ENCODE measurements at regions not wholly inside any gene's neighbourhood (a gene's known extent, or its start where the extent isn't known, plus 50 kb on each side); places are given as distances from the start of the nearest gene placed in this dataset.

GRCh38 chr5:35313291-35313690 lies 83.0 kb upstream of the PRLR start:
- no peak overlapping the region for H3K27ac Mint-ChIP-seq
- H3K4me3 Mint-ChIP-seq, result no peak overlapping the region
- no peak for DNase-seq (ENCODE audit: low spot score in 2 of 2, unreplicated experiment in 2 of 2)
- TF ChIP-seq, protein P1, sequence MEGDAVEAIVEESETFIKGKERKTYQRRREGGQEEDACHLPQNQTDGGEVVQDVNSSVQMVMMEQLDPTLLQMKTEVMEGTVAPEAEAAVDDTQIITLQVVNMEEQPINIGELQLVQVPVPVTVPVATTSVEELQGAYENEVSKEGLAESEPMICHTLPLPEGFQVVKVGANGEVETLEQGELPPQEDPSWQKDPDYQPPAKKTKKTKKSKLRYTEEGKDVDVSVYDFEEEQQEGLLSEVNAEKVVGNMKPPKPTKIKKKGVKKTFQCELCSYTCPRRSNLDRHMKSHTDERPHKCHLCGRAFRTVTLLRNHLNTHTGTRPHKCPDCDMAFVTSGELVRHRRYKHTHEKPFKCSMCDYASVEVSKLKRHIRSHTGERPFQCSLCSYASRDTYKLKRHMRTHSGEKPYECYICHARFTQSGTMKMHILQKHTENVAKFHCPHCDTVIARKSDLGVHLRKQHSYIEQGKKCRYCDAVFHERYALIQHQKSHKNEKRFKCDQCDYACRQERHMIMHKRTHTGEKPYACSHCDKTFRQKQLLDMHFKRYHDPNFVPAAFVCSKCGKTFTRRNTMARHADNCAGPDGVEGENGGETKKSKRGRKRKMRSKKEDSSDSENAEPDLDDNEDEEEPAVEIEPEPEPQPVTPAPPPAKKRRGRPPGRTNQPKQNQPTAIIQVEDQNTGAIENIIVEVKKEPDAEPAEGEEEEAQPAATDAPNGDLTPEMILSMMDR (IDR thresholded peaks at IDR 0.05; ENCODE audit: unreplicated experiment), result no peak
- no peaks in the 10 kb centered on the region for H3K27me3 Mint-ChIP-seq (ENCODE audit: low read depth)
- peaks cover 4% of the 10 kb centered on the region for H3K4me1 Mint-ChIP-seq
- H3K9me3 Mint-ChIP-seq, result no peaks in the 10 kb centered on the region
- H3K36me3 Mint-ChIP-seq, result no peaks in the 10 kb centered on the region

- DNase-seq (ENCODE audit: low spot score in 2 of 2, unreplicated experiment in 2 of 2), result no peak
- no peak overlapping the region for H3K4me3 Mint-ChIP-seq
- H3K4me1 Mint-ChIP-seq, result peaks cover 4% of the 10 kb centered on the region
- H3K36me3 Mint-ChIP-seq, result no peaks in the 10 kb centered on the region
- H3K27me3 Mint-ChIP-seq (ENCODE audit: low read depth), result no peaks in the 10 kb centered on the region
- no peak overlapping the region for H3K27ac Mint-ChIP-seq
- TF ChIP-seq, protein P1 (IDR thresholded peaks at IDR 0.05; ENCODE audit: unreplicated experiment), result no peak
- H3K9me3 Mint-ChIP-seq, result no peaks in the 10 kb centered on the region
Observed at GRCh38 chr5:35312267-35312666, 82.0 kb upstream of the PRLR start.

- H3K36me3 Mint-ChIP-seq, result no peaks in the 10 kb centered on the region
- H3K27me3 Mint-ChIP-seq (ENCODE audit: low read depth), result no peaks in the 10 kb centered on the region
- DNase-seq (ENCODE audit: low spot score in 2 of 2, unreplicated experiment in 2 of 2), result no peak
- peaks cover 9% of the 10 kb centered on the region for H3K4me1 Mint-ChIP-seq
- no peak overlapping the region for H3K27ac Mint-ChIP-seq
- no peak overlapping the region for H3K4me3 Mint-ChIP-seq
- TF ChIP-seq, protein P1 (IDR thresholded peaks at IDR 0.05; ENCODE audit: unreplicated experiment), result no peak
- H3K9me3 Mint-ChIP-seq, result no peaks in the 10 kb centered on the region
Observed at GRCh38 chr5:35309365-35310130, 79.3 kb upstream of the PRLR start.

DNA sequence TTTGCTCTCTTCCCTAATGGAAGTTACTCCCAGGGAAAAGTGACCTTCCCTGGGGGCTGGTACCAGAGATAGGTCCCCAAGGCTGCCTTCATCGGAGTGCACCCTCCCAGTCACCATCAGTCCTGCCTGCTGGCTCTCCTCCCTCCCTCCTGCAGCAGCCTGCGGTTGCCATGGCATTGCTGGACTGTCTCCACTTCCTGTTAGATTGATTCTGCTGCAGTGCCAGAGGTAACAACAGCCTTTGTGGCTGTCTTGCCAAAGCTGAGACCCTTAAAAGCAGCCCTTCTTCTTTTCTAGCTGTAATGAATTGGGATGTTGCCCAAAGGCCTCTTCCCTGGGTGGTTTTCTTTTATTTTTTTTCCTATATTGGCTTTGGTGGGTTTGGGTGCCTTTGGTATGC lies 78.1 kb upstream of the PRLR start:
- Mint-ChIP-seq H3K27me3 (ENCODE audit: low read depth) (no peaks in the 10 kb centered on the region), H3K36me3 (no peaks in the 10 kb centered on the region), H3K27ac (no peak overlapping the region), H3K4me3 (no peak overlapping the region), H3K4me1 (peaks cover 9% of the 10 kb centered on the region), H3K9me3 (no peaks in the 10 kb centered on the region)
- DNase-seq (ENCODE audit: low spot score in 2 of 2, unreplicated experiment in 2 of 2), result no peak
- TF ChIP-seq, protein P1 (IDR thresholded peaks at IDR 0.05; ENCODE audit: unreplicated experiment), result no peak

DNA sequence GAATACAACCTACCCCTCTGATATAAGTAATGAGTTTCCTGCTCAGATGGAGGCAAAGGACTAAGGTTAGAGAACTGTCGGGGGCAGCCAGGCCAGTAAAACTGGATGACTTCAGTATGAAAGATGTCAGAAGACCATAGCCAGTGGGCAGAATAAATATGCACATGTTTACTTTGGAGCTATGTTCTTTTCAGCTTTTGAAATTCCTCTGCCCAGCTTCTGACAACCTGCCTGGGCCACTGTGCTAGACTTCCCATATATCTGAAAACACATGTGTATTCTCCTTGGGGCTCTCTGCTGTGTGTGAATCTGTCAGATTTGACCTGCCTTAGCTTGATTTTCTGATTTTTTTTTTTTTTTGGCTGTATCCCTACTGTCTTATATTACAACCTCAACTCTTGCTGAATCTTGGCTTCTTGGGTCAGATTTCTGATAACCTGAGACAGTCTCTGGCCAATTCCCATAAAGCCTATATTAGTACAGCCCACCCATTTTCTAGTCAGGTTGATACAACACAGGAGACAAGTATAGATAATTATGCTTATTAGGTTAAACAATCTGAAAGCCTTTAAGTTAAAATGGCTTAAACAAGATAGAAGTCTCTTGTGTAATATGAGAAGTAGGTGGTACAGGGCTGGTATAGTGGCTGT lies 76.6 kb upstream of the PRLR start:
- Mint-ChIP-seq H3K9me3 (no peaks in the 10 kb centered on the region), H3K36me3 (no peaks in the 10 kb centered on the region), H3K27me3 (ENCODE audit: low read depth) (no peaks in the 10 kb centered on the region), H3K27ac (no peak overlapping the region), H3K4me1 (peaks cover 5% of the 10 kb centered on the region), H3K4me3 (no peak overlapping the region)
- no peak for DNase-seq (ENCODE audit: low spot score in 2 of 2, unreplicated experiment in 2 of 2)
- TF ChIP-seq, protein P1 (IDR thresholded peaks at IDR 0.05; ENCODE audit: unreplicated experiment), result no peak
